H1 (cell line): ENCODE measurements at regions not wholly inside any gene's neighbourhood (a gene's known extent, or its start where the extent isn't known, plus 50 kb on each side); places are given as distances from the start of the nearest gene placed in this dataset.

Experiments used
- CTCF ChIA-PET: fragments of 300-600 bp; sonication (Branson Sonifier 250); formaldehyde crosslinking; loops from one replicate; lab custom pipeline; 2021; ENCODE audit not compliant: partially characterized antibody; lab: Charles Lee
- POLR2A ChIA-PET: fragments of 300-600 bp; sonication (Branson Sonifier 250); formaldehyde crosslinking; loops from one replicate; lab custom pipeline; 2021; ENCODE audit warnings: inconsistent platforms; ENCODE audit not compliant: partially characterized antibody; lab: Charles Lee
- DNase-seq, 2 experiments: peaks; one replicate each; pipeline versions ENCODE4 v3.0.0 to v3.0.0-alpha.2; 2010 to 2022; ENCODE audit warnings: low spot score in 2 of 2, low read depth in 1 of 2, mixed read lengths in 1 of 2
- FAIRE-seq: peaks from 2 replicates; lab custom pipeline; 2011; peaks lifted over from hg19 to GRCh38; lab: Jason Lieb, UNC
- H2AFZ ChIP-seq: 2 replicates; pipeline ENCODE4 v1.8.1; 2012; ENCODE audit warnings: low read length, inconsistent platforms
- H2AK5ac ChIP-seq: 2 replicates; pipeline ENCODE4 v1.6.1; 2013; ENCODE audit warnings: low read depth, low read length
- H2BK120ac ChIP-seq: replicated peaks from 2 replicates; pipeline ENCODE3; 2013; ENCODE audit warnings: low read depth, low read length, inconsistent platforms
- H2BK12ac ChIP-seq: 2 replicates; pipeline ENCODE4 v1.6.1; 2013; ENCODE audit warnings: low read depth, low read length
- H2BK15ac ChIP-seq: 2 replicates; pipeline ENCODE4 v1.6.1; 2013; ENCODE audit warnings: low read length
- H2BK20ac ChIP-seq: 2 replicates; pipeline ENCODE4 v1.6.1; 2013; ENCODE audit warnings: low read length
- H2BK5ac ChIP-seq: 2 replicates; pipeline ENCODE4 v1.6.1; 2013; ENCODE audit warnings: low read depth, low read length
- H3K14ac ChIP-seq: 2 replicates; pipeline ENCODE4 v1.6.1; 2013; ENCODE audit warnings: inconsistent platforms; ENCODE audit not compliant: insufficient read length
- H3K18ac ChIP-seq: 2 replicates; pipeline ENCODE4 v1.6.1; 2013; ENCODE audit warnings: low read length; ENCODE audit errors: extremely low read depth
- H3K23ac ChIP-seq: 2 replicates; pipeline ENCODE4 v1.6.1; 2013; ENCODE audit warnings: inconsistent platforms; ENCODE audit not compliant: insufficient read length
- H3K23me2 ChIP-seq: 2 replicates; pipeline ENCODE4 v1.6.1; 2013; ENCODE audit warnings: low read depth, low read length
- H3K27ac ChIP-seq: 2 replicates; pipeline ENCODE4 v1.6.1; 2011; ENCODE audit warnings: low read depth, low read length, inconsistent platforms
- H3K27me3 ChIP-seq, 4 experiments: replicated peaks in 1 of 4; 1 replicate in 1 of 4; 2 replicates in 3 of 4; pipeline versions ENCODE4 v1.6.1 to v1.8.1; 2011 to 2013; ENCODE audit warnings: low read length in 3 of 4, mild to moderate bottlenecking in 3 of 4, inconsistent platforms in 2 of 4, mixed read lengths in 2 of 4, moderate library complexity in 1 of 4; ENCODE audit not compliant: control insufficient read depth in 3 of 4, insufficient read depth in 3 of 4; ENCODE audit errors: extremely low read depth in 1 of 4
- H3K36me3 ChIP-seq, 4 experiments: 2 replicates each; pipeline versions ENCODE4 v1.6.1 to v1.8.1; 2011 to 2013; ENCODE audit warnings: mild to moderate bottlenecking in 4 of 4, low read length in 3 of 4, moderate library complexity in 2 of 4, control low read depth in 1 of 4, inconsistent platforms in 1 of 4; ENCODE audit not compliant: insufficient read depth in 4 of 4, control insufficient read depth in 2 of 4
- H3K4ac ChIP-seq: replicated peaks from 2 replicates; pipeline ENCODE3; 2013; ENCODE audit warnings: low read length, low read depth, mixed read lengths, inconsistent platforms; ENCODE audit not compliant: insufficient read length
- H3K4me1 ChIP-seq, 4 experiments: replicated peaks in 1 of 4; 1 replicate in 1 of 4; 2 replicates in 3 of 4; pipeline versions ENCODE4 v1.6.1 to v1.8.1; 2011 to 2013; ENCODE audit warnings: low read length in 3 of 4, inconsistent platforms in 2 of 4, mixed read lengths in 1 of 4; ENCODE audit not compliant: insufficient read depth in 4 of 4, control insufficient read depth in 3 of 4
- H3K4me2 ChIP-seq, 2 experiments: 2 replicates each; pipeline versions ENCODE4 v1.6.1 to v1.8.1; 2011 to 2013; ENCODE audit warnings: low read depth in 2 of 2, low read length in 2 of 2, control low read depth in 1 of 2, inconsistent platforms in 1 of 2, mild to moderate bottlenecking in 1 of 2; ENCODE audit not compliant: insufficient read depth in 1 of 2
- H3K4me3 ChIP-seq, 4 experiments: fragments of 200-600, 300-600 bp in 1 of 4; sonication (generic), shearing (Covaris generic), sonication (Bioruptor Twin) in 1 of 4; 2 replicates each; pipeline versions ENCODE4 v1.5.1 to v1.8.1; 2011 to 2016; ENCODE audit warnings: low read length in 4 of 4, low read depth in 3 of 4, control low read depth in 2 of 4, inconsistent platforms in 2 of 4, mild to moderate bottlenecking in 2 of 4, mixed read lengths in 1 of 4, moderate library complexity in 1 of 4; ENCODE audit not compliant: insufficient read depth in 2 of 4; ENCODE audit errors: extremely low read depth in 1 of 4
- H3K56ac ChIP-seq: replicated peaks from 2 replicates; pipeline ENCODE3; 2013; ENCODE audit warnings: low read depth, mild to moderate bottlenecking, mixed read lengths, low read length, inconsistent platforms; ENCODE audit not compliant: insufficient read length
- H3K79me1 ChIP-seq: 2 replicates; pipeline ENCODE4 v1.6.1; 2013; ENCODE audit warnings: low read depth, low read length, control low read depth
- H3K79me2 ChIP-seq, 2 experiments: 2 replicates each; pipeline versions ENCODE4 v1.6.1 to v1.8.1; 2012 to 2013; ENCODE audit warnings: low read length in 2 of 2, mild to moderate bottlenecking in 2 of 2, inconsistent platforms in 1 of 2; ENCODE audit not compliant: insufficient read depth in 2 of 2, control insufficient read depth in 1 of 2
- H3K9ac ChIP-seq, 4 experiments: replicated peaks in 1 of 4; 1 replicate in 1 of 4; 2 replicates in 3 of 4; pipeline versions ENCODE4 v1.6.1 to v1.8.1; 2011 to 2013; ENCODE audit warnings: low read depth in 3 of 4, low read length in 3 of 4, control low read depth in 2 of 4, mild to moderate bottlenecking in 2 of 4, moderate library complexity in 2 of 4, inconsistent platforms in 1 of 4; ENCODE audit errors: extremely low read depth in 1 of 4
- H3K9me3 ChIP-seq, 2 experiments: 2 replicates each; pipeline versions ENCODE4 v1.6.1 to v1.8.1; 2012 to 2013; ENCODE audit warnings: mild to moderate bottlenecking in 2 of 2, moderate library complexity in 2 of 2, control low read depth in 1 of 2, inconsistent platforms in 1 of 2, low read depth in 1 of 2, low read length in 1 of 2, mixed read lengths in 1 of 2; ENCODE audit not compliant: insufficient read depth in 2 of 2
- H4K20me1 ChIP-seq, 2 experiments: replicated peaks in 1 of 2; 2 replicates each; pipeline versions ENCODE3 to v1.8.1; 2011 to 2013; ENCODE audit warnings: inconsistent platforms in 2 of 2, low read length in 2 of 2, mild to moderate bottlenecking in 1 of 2; ENCODE audit not compliant: insufficient read depth in 2 of 2, control insufficient read depth in 1 of 2
- H4K5ac ChIP-seq: 2 replicates; pipeline ENCODE4 v1.6.1; 2013; ENCODE audit warnings: low read length, low read depth, mixed read lengths, inconsistent platforms; ENCODE audit not compliant: insufficient read length
- H4K8ac ChIP-seq: 2 replicates; pipeline ENCODE4 v1.8.0; 2013; ENCODE audit warnings: mild to moderate bottlenecking, moderate library complexity, low read length, inconsistent platforms; ENCODE audit not compliant: insufficient read depth; ENCODE audit errors: extremely low read depth
- H4K91ac ChIP-seq: replicated peaks from 2 replicates; pipeline ENCODE3; 2013; ENCODE audit warnings: low read length, mixed read lengths, inconsistent platforms; ENCODE audit not compliant: insufficient read length
- CTCF ChIP-seq, 3 experiments: IDR thresholded peaks; 1 replicate in 2 of 3; 2 replicates in 1 of 3; pipeline versions ENCODE4 v1.5.1 to v1.6.1; 2011; ENCODE audit warnings: low read length in 3 of 3, mild to moderate bottlenecking in 3 of 3, inconsistent platforms in 2 of 3, low read depth in 1 of 3, moderate library complexity in 1 of 3; ENCODE audit not compliant: insufficient read depth in 1 of 3; ENCODE audit errors: control extremely low read depth in 1 of 3
- EP300 ChIP-seq, 2 experiments: IDR thresholded peaks; 1 replicate in 1 of 2; 2 replicates in 1 of 2; pipeline ENCODE4 v1.6.1; 2011 to 2012; ENCODE audit warnings: low read depth in 2 of 2, low read length in 2 of 2, mild to moderate bottlenecking in 2 of 2, borderline replicate concordance in 1 of 2, inconsistent platforms in 1 of 2, moderate library complexity in 1 of 2
- EZH2 ChIP-seq: fragments of 200-600 bp; sonication (generic); IDR thresholded peaks from 2 replicates; pipeline ENCODE4 v1.7.1; 2012; ENCODE audit warnings: low read depth, mild to moderate bottlenecking, moderate library complexity, low read length, inconsistent platforms; ENCODE audit not compliant: severe bottlenecking
- HDAC6 ChIP-seq: IDR thresholded peaks from one replicate; pipeline ENCODE4 v1.7.1; 2012; ENCODE audit warnings: low read depth, mild to moderate bottlenecking, inconsistent platforms, low read length, moderate library complexity
- SP1 ChIP-seq: IDR thresholded peaks from 2 replicates; pipeline ENCODE4 v1.6.1; 2011; ENCODE audit warnings: low read depth, low read length
- TCF12 ChIP-seq: IDR thresholded peaks from 2 replicates; pipeline ENCODE4 v1.6.1; 2011; ENCODE audit warnings: low read depth, mild to moderate bottlenecking, low read length
- WGBS, 2 experiments: shearing (Covaris generic) in 1 of 2; methylation state at CpG; one replicate each; pipeline versions ENCODE4 v1.1.6 to v1.1.7; 2013 to 2015; ENCODE audit warnings: low lambda C conversion rate in 2 of 2, mixed read lengths in 2 of 2, inconsistent platforms in 1 of 2, low coverage in 1 of 2, missing lambda C conversion rate in 1 of 2; ENCODE audit not compliant: insufficient replicate concordance in 2 of 2, insufficient coverage in 1 of 2, insufficient read length in 1 of 2; ENCODE audit errors: extremely low coverage in 1 of 2, missing lambda C conversion rate in 1 of 2; 5-methylcytosine and 5-hydroxymethylcytosine counted together

- H2AK5ac ChIP-seq, result no peak overlapping the region
- no peak overlapping the region for H3K4me3 ChIP-seq
- H3K14ac ChIP-seq, result no peak overlapping the region
- H3K4me2 ChIP-seq, result no peak overlapping the region
- H2BK120ac ChIP-seq, result no peak overlapping the region
- FAIRE-seq (no peak), DNase-seq (no peak)
- no peak overlapping the region for H3K4ac ChIP-seq
- H2BK20ac ChIP-seq, result no peak overlapping the region
- no peak overlapping the region for H2BK5ac ChIP-seq
- H3K9ac ChIP-seq, result no peak overlapping the region
- no peak overlapping the region for H3K27ac ChIP-seq
- no peak overlapping the region for H3K18ac ChIP-seq
- no peaks in the 10 kb centered on the region for H3K79me2 ChIP-seq
- no peak overlapping the region for H2BK12ac ChIP-seq
- no peaks in the 10 kb centered on the region for H3K36me3 ChIP-seq
- H3K23me2 ChIP-seq, result no peaks in the 10 kb centered on the region
- no peak overlapping the region for H4K5ac ChIP-seq
- no peak overlapping the region for H3K56ac ChIP-seq
- 67% methylated on average over 5 of the region's 5 CpGs; no CpG with 5 or more reads in 1 of the 2 experiments for WGBS, 2 experiments
- ChIA-PET POLR2A (no interaction called here), CTCF (interaction anchor here (0.7 to 1.4 kb wide), 3 partner anchors 12 to 542 kb away, joined by 3 to 4 read pairs (median 3); no protein-coding TSS in a partner anchor)
- no peaks in the 10 kb centered on the region for H3K27me3 ChIP-seq
- H3K4me1 ChIP-seq, result 0 out of 7 replicates have a peak, but pooled peaks cover 0 to 3% (median 0%) of the 10 kb centered on the region in 4 experiments
- H2BK15ac ChIP-seq, result no peak overlapping the region
- no peaks in the 10 kb centered on the region for H3K9me3 ChIP-seq
- no peaks in the 10 kb centered on the region for H3K79me1 ChIP-seq
- TF ChIP-seq EZH2 (no peak), TCF12 (no peak), HDAC6 (no peak), EP300 (IDR thresholded peaks at IDR 0.05; ENCODE audit: borderline replicate concordance in 1 of 2, low read depth in 2 of 2, low read length in 2 of 2) (no peak), SP1 (no peak), CTCF (IDR thresholded peaks at IDR 0.05; ENCODE audit: control extremely low read depth in 1 of 3, insufficient read depth in 1 of 3, low read depth in 1 of 3, low read length in 3 of 3) (no peak)
- TF ChIP-seq, all 59 proteins: peak for 0
- Histone ChIP-seq H4K8ac (no peak overlapping the region), H4K20me1 (no peaks in the 10 kb centered on the region), H4K91ac (no peak overlapping the region), H3K23ac (no peak overlapping the region), H2AFZ (no peak overlapping the region)
These were observed 293.3 kb upstream of the NR5A2 start for GRCh38 chr1:199734186-199734585.
